ENCODE measurements at regions not wholly inside any gene's neighbourhood (a gene's known extent, or its start where the extent isn't known, plus 50 kb on each side); places are given as distances from the start of the nearest gene placed in this dataset.

GRCh38 chr18:38007026-38007425 is 441.4 kb upstream of the CELF4 start (continued):
- TF ChIP-seq ZNF687 (IDR thresholded peaks at IDR 0.05): no peak
- no peak for TF ChIP-seq SPI1 (IDR thresholded peaks at IDR 0.05; ENCODE audit: borderline replicate concordance, insufficient read depth, low read depth, low read length)
- no peak for TF ChIP-seq FOXM1 (IDR thresholded peaks at IDR 0.05; ENCODE audit: low read depth, low read length)
- no peak for TF ChIP-seq NR2C1 (IDR thresholded peaks at IDR 0.05)
- no peak for TF ChIP-seq GATAD2B (conservative IDR thresholded peaks at IDR 0.05; ENCODE audit: low read depth)

GRCh38 chr18:38006541-38006940 is 440.9 kb upstream of the CELF4 start:
- FAIRE-seq (no peak), DNase-seq (ENCODE audit: low read depth, low spot score) (no peak), ATAC-seq (no peak)
- Histone ChIP-seq H3K4me3 (no peak overlapping the region), H4K20me1 (ENCODE audit: control insufficient read depth, insufficient read depth) (no peaks in the 10 kb centered on the region), H3K27ac (ENCODE audit: control insufficient read depth, insufficient read depth) (no peak overlapping the region), H3K9ac (ENCODE audit: control insufficient read depth, insufficient read depth, low read length) (no peak overlapping the region), H3K4me2 (ENCODE audit: control insufficient read depth, insufficient read depth) (no peak overlapping the region), H3K36me3 (ENCODE audit: control insufficient read depth in 2 of 2, insufficient read depth in 2 of 2, low read length in 1 of 2) (no peaks in the 10 kb centered on the region), H2AFZ (ENCODE audit: control insufficient read depth, low read depth, low read length) (no peak overlapping the region), H3K4me1 (ENCODE audit: control insufficient read depth, insufficient read depth, low read length) (no peaks in the 10 kb centered on the region), H3K79me2 (ENCODE audit: control insufficient read depth, insufficient read depth, low read length) (no peaks in the 10 kb centered on the region), H3K9me3 (replicated peaks; ENCODE audit: control insufficient read depth, insufficient read depth, low read length) (no peaks in the 10 kb centered on the region), H3K27me3 (replicated peaks in 1 of 2; ENCODE audit: control insufficient read depth in 2 of 2, insufficient read depth in 2 of 2, low read length in 1 of 2) (no peaks in the 10 kb centered on the region)
- ChIA-PET CTCF (no interaction called here), SMC1A (ENCODE audit: uncharacterized antibody, unreplicated experiment) (no interaction called here), POLR2A (no interaction called here), RAD21 (ENCODE audit: unreplicated experiment) (no interaction called here)
- intact Hi-C loops (cut with micrococcal nuclease; ENCODE audit: unreplicated experiment): no loop called here
- TF ChIP-seq TCF3 (IDR thresholded peaks at IDR 0.05; ENCODE audit: borderline replicate concordance, insufficient read depth, low read depth, low read length) (no peak), STAT3 (IDR thresholded peaks at IDR 0.05; ENCODE audit: low read depth, low read length) (no peak), JUNB (IDR thresholded peaks at IDR 0.05) (no peak), ZSCAN29 (IDR thresholded peaks at IDR 0.05) (no peak), POLR2A (IDR thresholded peaks at IDR 0.05; ENCODE audit: low read depth, low read length) (no peak), SUPT20H (IDR thresholded peaks at IDR 0.05; ENCODE audit: borderline replicate concordance, control insufficient read depth, low read depth, low read length) (no peak), BACH1 (IDR thresholded peaks at IDR 0.05; ENCODE audit: borderline replicate concordance) (no peak), HDAC2 (IDR thresholded peaks at IDR 0.05) (no peak), EGR1 (IDR thresholded peaks at IDR 0.05; ENCODE audit: borderline replicate concordance in 1 of 2, low read depth in 2 of 2, low read length in 2 of 2) (no peak), CREM (IDR thresholded peaks at IDR 0.05; ENCODE audit: low read depth) (no peak), FOXM1 (IDR thresholded peaks at IDR 0.05; ENCODE audit: low read depth, low read length) (no peak), DPF2 (IDR thresholded peaks at IDR 0.05) (no peak), BMI1 (IDR thresholded peaks at IDR 0.05; ENCODE audit: borderline replicate concordance) (no peak), RAD21 (IDR thresholded peaks at IDR 0.05; ENCODE audit: insufficient read depth, low read depth, low read length) (no peak), MAX (IDR thresholded peaks at IDR 0.05; ENCODE audit: low read depth, low read length) (no peak), WRNIP1 (IDR thresholded peaks at IDR 0.05; ENCODE audit: borderline replicate concordance, low read depth, low read length) (no peak)
- in situ Hi-C loops (cut with MboI): no loop called here
- 0% methylated on average over 2 of the region's 2 CpGs for WGBS (ENCODE audit: insufficient coverage, insufficient replicate concordance, low lambda C conversion rate, missing lambda C conversion rate)
- BruUV-seq (replicated peaks): no TSS peak

All from GM12878 (cell line).